Heart left ventricle (tissue), 13 donors: ENCODE measurements at regions not wholly inside any gene's neighbourhood (a gene's known extent, or its start where the extent isn't known, plus 50 kb on each side); places are given as distances from the start of the nearest gene placed in this dataset.

Experiments used
- POLR2A ChIP-seq, 2 donors: fragments of 450-650 bp; IDR thresholded peaks; one replicate each; pipeline ENCODE4 v1.6.1; 2017; ENCODE audit warnings: antibody characterized with exemption in 2 of 2, mild to moderate bottlenecking in 2 of 2, moderate library complexity in 2 of 2
- TF ChIP-seq, protein P1 (sequence below), 12 donors: fragments of 200-600 bp; sonication (generic) in 4 of 12; IDR thresholded peaks; one replicate each; pipeline versions ENCODE4 v1.5.0 to v1.8.0; 2018 to 2022; ENCODE audit warnings: antibody characterized with exemption in 12 of 12, mild to moderate bottlenecking in 5 of 12
- donor health status: ischemic (EF 13 %, LVEDD 7.1; RV severe dilation, severe dysfunction).
- donor health status: DM: no; HTN: yes; CAD: no.
- donor health status: DM: no; HTN: no; CAD: no.
- donor health status: ischemic (EF 25% LVEDD 6.9; RV normal size, moderate dysfunction).
- donor health status: ischemic (EF 25% LVEDD 5.7; RV mildly dilated, moderate dysfunction).
- donor health status: ischemic (EF 35%, LVEDD 5.7; RV mildly dilated, moderate dysfunction).
- donor health status: nonischemic (EF 11% LVEDD 7.7; RV severe dilation, severe dysfunction).
- donor health status: DM: yes; HTN: yes; CAD: no.
- donor health status: PGD.
- donor health status: ischemic (EF 29% LVEDD 5.4; RV normal size, mild dysfunction).
- donor health status: nonischemic (EF 23%, LVEDD 6.1; RV moderate dilation, normal function).

DNA sequence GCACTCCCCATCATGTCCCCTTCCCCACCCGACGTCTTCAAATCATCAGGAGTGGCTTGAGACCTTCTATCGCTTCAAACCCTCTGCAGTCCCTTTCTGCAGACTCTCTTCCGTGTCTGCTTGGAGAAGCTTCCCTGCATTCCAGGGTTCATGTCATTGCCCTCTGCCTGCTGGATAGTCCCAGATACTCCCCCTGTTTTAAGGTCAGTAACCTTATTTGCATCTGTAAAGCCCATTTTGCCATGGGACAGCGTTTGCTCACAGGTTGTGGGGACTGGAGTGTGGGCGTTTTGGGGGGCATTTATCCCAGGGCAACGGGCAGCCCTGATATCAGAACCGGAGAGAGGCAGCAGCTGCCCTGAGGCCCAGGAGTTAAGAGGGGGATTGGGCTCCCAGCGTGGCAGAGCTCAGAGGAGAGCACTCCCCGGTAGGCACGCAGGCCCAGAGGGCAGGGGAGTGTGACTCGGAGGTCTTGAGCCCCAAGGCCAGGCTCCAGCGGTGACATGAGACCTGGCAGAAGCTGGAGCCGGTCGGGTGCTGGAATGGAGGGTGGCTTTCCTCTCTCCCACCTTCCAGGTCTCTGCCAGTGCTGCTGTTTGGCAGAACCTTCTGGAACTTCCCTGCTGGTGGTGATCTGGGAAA is 73.8 kb downstream of the RTP5 start:
- no peak for TF ChIP-seq POLR2A (IDR thresholded peaks at IDR 0.05)
- TF ChIP-seq, protein P1, sequence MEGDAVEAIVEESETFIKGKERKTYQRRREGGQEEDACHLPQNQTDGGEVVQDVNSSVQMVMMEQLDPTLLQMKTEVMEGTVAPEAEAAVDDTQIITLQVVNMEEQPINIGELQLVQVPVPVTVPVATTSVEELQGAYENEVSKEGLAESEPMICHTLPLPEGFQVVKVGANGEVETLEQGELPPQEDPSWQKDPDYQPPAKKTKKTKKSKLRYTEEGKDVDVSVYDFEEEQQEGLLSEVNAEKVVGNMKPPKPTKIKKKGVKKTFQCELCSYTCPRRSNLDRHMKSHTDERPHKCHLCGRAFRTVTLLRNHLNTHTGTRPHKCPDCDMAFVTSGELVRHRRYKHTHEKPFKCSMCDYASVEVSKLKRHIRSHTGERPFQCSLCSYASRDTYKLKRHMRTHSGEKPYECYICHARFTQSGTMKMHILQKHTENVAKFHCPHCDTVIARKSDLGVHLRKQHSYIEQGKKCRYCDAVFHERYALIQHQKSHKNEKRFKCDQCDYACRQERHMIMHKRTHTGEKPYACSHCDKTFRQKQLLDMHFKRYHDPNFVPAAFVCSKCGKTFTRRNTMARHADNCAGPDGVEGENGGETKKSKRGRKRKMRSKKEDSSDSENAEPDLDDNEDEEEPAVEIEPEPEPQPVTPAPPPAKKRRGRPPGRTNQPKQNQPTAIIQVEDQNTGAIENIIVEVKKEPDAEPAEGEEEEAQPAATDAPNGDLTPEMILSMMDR (IDR thresholded peaks at IDR 0.05): no peak
